Transverse colon (tissue), 4 donors: ENCODE measurements at regions not wholly inside any gene's neighbourhood (a gene's known extent, or its start where the extent isn't known, plus 50 kb on each side); places are given as distances from the start of the nearest gene placed in this dataset.

Source experiments
- EP300 ChIP-seq: sonication (generic); formaldehyde crosslinking; IDR thresholded peaks from one replicate; pipeline ENCODE4 v1.6.1; 2017; ENCODE audit warnings: antibody characterized with exemption, low read depth
- POLR2A ChIP-seq: fragments of 450-650 bp; IDR thresholded peaks from one replicate; pipeline ENCODE4 v1.6.1; 2016; ENCODE audit warnings: antibody characterized with exemption, mild to moderate bottlenecking, moderate library complexity
- POLR2AphosphoS5 ChIP-seq, 3 donors: sonication (generic); formaldehyde crosslinking; IDR thresholded peaks; one replicate each; pipeline ENCODE4 v1.6.1; 2016; ENCODE audit warnings: antibody characterized with exemption in 3 of 3
- TF ChIP-seq, protein P1 (sequence below), 5 experiments: fragments of 200-600 bp in 3 of 5; fragments of 450-650 bp in 2 of 5; sonication (generic) in 3 of 5; IDR thresholded peaks; 1 replicate in 2 of 5; 2 replicates in 3 of 5; pipeline ENCODE4 v1.5.1; 2016 to 2017; ENCODE audit warnings: antibody characterized with exemption in 5 of 5, inconsistent platforms in 3 of 5, mild to moderate bottlenecking in 2 of 5, moderate library complexity in 1 of 5

GRCh38 chr13:81223778-81224177 lies 882.9 kb upstream of the SPRY2 start:
- TF ChIP-seq, protein P1, sequence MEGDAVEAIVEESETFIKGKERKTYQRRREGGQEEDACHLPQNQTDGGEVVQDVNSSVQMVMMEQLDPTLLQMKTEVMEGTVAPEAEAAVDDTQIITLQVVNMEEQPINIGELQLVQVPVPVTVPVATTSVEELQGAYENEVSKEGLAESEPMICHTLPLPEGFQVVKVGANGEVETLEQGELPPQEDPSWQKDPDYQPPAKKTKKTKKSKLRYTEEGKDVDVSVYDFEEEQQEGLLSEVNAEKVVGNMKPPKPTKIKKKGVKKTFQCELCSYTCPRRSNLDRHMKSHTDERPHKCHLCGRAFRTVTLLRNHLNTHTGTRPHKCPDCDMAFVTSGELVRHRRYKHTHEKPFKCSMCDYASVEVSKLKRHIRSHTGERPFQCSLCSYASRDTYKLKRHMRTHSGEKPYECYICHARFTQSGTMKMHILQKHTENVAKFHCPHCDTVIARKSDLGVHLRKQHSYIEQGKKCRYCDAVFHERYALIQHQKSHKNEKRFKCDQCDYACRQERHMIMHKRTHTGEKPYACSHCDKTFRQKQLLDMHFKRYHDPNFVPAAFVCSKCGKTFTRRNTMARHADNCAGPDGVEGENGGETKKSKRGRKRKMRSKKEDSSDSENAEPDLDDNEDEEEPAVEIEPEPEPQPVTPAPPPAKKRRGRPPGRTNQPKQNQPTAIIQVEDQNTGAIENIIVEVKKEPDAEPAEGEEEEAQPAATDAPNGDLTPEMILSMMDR (IDR thresholded peaks at IDR 0.05), result no peak
- TF ChIP-seq POLR2AphosphoS5 (IDR thresholded peaks at IDR 0.05) (no peak), POLR2A (no peak), EP300 (no peak)
